Embryonic facial prominence (tissue), 1 donor: ENCODE measurements at regions not wholly inside any gene's neighbourhood (a gene's known extent, or its start where the extent isn't known, plus 50 kb on each side); places are given as distances from the start of the nearest gene placed in this dataset.
"Not testable (repeated sequence)": the region's sequence is repeated elsewhere in the genome, so short reads cannot be mapped to it uniquely, and the experiment has no call there.

Experiments used
- DNase-seq: peaks from one replicate; pipeline ENCODE4 v3.0.0-alpha.2; 2016; ENCODE audit errors: extremely low spot score

DNA sequence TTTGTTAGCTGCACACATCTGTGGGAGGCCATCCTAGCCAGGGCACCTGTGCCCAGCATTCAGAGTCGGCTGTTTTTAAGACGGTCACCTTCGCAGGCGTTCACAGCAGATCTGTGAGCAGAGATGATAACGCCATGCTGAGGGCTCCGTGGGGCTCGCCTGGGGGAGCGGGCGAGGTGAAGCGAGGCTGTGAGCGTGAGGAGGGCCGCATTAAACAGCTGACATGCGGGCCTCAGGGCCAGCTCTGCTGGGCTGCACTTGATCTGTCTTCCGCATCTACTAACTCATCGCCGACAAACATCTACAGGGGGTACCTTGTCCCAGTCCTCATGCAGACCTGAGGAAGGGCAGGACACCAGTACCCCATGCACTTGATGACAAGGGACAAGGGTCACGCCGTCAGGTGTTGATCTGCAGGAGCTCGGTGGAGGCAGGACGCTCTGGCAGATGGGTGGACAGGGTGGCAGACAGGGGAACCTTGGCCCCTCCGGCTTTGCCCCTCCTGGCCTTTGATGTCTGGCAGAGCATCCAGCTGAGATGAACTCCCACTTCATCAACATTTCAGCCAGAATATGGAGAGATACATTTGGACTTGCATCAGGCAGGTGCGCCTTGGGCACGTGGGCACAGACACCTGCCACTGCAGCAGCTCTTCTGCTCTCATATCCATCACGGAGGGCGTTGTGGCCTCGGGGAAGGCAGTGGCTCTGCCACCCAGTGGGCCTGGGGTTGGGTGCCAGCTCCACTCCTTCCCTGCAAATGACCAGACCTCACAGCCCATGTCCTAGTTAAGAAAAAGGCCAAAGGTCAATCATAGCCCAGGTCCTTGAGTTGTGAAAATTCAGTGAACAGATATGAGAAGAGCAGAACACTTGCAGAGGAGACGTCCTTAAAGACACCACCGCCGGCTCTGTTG is 822.9 kb downstream of the BRD1 start:
- no peak for DNase-seq

DNA sequence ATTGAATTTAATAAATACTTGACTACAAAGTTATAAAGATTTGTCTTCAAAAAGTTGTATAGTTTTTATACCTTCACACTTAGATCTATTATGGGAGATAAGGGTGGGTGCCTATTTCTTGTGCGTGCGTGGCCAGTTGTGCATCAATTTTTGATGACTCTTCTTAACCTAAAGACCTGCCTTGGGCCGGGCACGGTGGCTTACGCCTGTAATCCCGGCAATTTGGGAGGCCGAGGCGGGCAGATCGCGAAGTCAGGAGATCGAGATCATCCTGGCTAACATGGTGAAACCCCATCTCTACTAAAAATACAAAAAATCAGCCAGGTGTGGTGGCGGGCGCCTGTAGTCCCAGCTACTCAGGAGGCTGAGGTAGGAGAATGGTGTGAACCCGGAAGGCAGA is 830.1 kb downstream of the BRD1 start:
- not testable (repeated sequence) for DNase-seq

DNA sequence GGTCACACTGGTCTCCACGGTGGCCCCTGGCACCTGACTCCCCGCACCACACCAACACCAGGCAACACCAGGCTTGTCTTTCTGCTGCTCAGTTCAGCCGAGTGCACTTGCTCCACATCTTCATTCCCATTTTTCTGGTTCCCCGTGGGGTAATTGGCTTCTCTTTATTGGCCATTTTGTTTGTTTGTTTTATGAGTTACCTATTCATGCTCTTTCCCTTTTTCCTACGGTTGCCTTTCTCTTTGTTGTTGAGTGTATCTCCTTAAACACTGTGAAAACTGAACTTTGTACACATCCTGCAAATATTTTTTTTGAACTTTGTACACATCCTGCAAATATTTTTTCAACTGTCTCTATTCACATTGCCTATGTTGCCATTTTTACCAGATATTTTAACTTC is 834.0 kb downstream of the BRD1 start:
- DNase-seq = no peak

DNA sequence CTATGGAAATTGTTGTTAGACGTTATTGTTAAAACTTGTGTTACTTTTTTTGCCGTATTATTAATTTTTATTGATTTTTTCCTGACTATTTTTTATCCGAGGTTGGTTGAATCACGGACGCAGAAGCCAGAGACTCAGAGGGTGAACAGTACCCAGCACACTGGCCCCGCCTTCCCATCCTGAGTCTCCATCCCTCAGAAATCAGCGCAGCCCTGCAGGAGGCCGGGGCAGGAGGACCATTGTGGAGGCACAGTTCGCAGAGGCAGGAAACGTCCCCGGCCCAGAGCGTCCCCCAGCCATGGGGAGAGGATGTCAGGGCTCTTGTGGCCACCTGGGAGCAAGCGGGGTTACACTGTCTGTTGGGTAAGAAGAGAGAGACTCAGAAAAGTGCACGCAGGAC is 843.0 kb downstream of the BRD1 start:
- no peak for DNase-seq

DNA sequence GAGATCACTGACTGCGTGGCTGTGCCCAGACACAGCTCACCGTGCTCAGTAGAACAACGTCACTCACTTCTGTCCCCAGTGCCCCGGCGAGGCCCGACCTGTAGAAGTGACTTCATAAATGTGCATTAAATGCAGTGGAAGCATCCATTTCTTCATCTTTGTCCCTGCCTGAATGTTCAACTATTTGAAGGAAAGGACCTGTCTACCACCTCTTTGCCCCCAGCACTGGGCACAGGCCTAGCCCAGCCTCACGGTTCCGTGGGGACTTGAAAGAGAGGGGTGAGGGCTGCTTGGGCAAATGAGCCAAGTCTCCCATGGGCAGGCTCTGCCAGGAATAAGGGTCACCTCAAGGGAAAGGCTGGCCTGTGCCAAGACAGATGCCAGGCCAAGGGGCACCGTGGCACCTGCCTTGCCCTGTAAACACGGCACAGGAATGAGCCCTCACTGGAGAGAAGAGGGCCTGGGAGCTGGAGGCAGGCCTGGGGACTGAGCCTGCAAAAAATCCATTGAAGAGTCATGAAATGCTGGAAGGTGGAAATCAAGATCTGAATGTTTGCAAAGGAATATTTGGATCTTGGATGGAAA is 845.3 kb downstream of the BRD1 start:
- no peak for DNase-seq

DNA sequence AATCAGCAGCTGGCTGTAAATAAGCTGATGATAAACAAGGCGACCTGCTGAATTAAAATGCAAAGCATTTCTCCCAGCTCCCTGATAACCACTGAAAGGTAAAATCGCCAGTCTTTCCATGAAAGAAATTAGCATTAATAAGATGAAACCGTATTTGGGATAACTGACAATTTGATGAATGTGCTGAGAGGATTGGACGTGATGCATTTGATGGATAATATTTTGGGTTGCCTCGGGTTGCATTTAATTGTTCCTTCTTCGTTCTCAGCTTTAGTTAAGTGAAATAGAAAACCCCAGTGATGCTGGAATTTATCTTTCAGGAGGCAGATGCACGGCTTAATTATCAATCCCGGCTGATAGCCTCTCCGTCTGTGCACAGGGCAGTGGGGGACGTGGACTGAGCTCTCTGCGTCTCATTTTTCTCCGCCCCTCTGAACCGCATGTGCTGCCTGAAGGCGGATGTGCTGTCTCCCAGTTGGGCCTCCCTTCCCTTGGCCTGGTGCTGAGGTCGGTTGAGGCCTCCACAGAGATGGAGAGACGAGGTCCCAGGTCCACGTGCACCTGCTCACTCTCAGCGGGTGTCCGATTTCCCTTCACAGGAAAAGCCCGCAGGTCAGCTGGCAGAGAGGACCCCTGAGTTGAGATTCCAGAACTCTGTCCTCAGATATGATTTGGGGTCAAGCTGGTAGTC is 846.2 kb downstream of the BRD1 start:
- DNase-seq = no peak

DNA sequence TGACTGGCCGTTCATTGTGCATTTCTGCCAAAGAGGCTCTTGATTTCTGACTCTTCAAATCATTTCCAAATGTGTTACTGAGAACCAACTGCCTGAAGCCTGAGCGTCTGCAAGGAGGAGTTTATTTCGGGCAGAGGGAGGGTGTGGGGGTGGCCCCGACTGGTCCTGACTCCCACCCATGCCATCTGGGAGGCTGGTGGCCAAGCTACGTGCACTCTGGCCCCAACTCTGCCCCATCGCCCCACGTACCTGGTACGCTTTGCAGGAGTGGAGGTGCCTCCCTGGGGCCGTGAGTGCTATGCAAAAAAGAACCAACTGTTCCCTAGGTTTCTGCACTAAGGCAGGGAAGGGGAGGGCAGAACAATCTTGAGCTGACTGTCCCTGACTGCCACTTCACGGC is 846.8 kb downstream of the BRD1 start:
- DNase-seq = no peak

DNA sequence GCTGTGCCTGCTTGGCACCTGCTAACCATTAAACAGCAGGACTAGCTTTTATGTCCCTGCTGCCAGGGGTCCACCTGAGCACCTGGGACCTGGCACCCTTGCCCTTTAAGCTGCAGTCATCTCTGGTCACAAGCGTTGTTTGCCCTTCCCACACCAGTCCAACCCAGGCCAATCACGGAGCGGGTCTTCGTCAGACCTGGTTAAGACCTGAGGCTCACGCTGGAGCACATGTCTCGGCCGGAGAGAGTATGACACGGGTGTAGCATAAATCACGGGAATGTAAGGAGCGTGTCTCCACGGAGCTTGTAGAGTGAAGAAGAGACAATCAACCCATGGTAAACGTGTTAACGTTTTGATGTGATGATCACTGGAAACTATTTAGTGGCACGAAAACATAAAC is 847.3 kb downstream of the BRD1 start:
- DNase-seq = no peak

DNA sequence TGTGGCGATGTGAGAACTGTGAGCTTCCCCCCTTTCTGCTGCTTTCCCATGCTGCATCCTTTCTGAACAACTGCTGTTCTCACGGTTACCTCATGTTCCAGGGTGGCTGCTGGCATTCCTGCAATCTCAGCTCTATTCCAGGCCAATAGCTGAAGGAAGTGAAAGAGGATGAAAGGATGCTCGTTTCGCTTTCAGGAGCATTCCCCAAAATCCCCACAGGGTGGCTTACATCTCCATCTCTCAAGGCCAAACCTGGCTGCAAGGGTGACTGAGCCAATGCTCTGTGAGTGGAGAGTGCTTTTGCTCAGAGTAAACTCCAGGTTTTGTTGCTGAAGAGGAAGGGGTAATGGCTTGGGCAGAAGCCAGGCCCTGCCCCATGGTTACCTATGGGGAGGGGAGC is 848.2 kb downstream of the BRD1 start:
- DNase-seq = no peak

DNA sequence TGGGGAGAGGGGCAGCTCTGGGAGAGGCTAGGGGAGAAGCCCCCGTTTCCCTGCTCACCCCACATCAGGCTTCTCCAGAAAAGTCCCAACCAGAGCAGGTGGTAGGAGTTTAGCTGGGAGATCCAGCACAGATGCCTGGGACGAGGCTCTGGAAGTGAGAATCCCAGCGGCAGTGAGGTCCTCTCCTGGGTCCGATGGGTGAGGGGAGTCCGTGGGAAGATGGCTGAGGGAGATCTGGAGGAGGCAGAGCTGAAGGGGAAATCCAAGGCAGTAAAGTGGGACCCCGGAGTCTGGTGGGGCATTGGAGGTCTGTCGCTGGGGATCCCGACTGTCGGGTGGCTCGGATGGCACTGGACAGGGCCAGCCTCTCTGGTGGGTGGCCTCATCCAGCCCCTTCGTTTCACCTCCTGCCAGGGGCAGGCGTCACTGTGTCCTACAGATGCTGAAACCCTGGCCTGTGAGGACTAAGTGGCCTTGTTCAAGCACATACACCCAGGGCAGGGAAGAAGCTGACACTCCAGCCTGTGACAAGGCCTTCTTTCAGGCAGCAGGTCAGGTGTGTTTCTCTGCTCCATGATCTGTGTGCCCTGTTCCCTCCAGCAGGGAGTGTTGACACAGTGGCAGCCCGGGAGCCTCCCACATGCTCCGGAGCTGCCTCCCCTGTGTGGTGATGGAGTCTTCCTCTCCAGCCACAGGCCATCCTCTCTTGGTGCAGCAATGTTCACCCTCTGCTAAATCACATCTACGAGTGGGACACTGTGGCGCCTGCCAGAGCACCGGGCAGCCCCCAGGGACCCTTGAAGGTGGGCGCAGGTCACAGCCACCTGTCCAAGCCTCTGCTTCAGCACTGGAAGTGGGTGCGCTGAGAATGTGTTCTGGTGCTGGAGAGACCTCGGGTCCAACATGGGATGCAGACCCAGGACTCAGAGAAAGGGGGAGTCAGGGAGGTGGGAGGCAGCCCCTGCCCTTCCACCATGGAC is 850.8 kb downstream of the BRD1 start:
- DNase-seq = no peak

DNA sequence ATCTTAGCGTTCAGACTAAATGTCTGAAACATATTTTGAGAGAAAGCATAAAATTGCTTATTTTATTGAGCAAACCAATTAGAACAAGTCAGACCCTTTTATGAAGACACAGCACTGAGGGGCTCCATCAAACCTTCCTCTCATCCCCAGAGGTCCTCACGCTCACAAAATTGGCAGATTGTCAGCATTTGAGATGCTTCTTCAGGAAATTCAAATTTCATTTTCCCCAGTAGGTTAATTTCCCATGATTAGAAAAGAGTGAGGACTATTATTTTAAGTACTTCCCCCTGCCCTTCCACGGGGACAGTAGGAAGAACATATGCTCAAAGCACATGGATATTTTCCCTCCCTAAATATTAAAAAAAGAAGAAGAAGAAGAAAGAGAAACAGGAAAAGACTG is 851.8 kb downstream of the BRD1 start:
- no peak for DNase-seq

DNA sequence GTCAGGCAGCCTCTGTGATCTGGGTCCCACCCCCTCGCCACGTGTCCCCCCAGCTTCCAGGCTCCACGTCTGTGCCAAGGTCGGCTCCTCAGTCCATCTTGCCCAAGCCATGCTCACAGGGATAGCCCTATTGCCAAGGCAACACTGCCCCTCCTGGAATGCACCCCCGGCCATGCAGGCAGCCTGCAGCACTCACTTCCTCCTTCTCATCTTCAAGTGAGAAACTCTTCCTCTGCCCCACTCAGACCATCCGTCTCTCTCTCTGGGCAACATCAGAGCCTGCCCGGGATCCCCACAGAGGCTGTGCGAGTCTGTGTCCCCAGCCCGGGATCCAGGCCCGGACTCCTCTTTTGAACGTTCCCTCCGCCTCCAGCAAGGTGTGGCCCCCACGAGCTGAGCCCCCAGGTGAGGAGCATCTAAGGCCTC is 852.3 kb downstream of the BRD1 start:
- no peak for DNase-seq

DNA sequence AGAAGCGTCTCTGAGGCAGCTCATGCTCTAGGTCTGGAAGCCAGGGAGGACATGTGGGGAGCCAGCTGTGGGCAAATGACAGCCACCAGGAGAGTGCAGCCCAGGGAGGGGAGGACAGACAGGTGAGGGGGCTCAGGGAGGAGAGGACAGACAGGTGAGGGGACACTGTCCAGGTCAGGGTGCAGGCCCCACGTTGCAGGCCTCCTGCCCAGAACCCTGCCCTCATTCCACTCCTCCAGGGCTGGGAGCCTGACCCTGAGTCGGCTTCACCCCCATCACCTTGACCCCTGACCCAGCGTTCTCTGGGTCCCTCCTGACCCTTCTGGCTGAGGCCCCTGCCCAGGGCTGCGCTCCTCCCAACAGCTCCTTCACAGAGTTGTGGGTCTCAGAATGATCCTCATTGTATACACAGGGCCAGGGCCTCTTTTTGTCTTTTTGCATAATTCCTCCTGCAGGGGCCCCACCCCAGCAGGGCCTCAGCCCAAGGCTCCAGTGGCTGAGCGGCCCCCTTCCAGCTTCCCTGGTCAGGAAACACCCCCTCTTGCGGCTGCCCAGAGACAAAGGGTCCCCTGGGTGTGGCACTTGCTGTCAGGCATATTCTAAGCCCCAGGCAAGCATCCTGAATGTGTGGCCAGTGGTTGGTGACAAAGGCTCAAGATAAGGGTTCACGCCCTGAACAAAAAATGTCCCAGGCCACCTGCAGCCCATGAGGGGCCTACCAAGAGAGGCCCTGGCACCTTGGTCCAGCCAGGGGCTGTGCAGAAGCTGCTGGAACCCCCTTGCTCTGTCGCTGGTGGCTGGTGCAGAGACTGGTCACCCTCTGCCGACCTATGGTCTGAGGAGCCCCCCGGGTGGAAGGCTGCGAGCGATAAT is 853.0 kb downstream of the BRD1 start:
- no peak for DNase-seq

DNA sequence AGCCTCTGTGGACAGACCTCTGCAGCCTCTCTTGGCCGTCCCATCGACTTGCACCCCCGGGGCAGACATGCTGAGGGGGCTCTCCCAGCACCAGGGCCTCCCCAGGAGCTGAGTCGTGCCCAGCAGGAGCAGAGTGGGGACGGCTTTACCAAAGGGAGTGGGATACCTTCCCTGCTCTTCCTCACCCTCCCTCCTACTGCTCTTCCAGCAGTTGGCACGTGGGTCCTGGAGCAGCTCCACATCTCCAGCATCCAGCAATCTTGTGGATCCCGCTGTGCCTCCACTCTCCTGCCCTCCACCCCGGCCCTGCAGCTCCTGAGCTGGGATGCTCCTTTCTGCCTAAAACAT is 854.0 kb downstream of the BRD1 start:
- no peak for DNase-seq

DNA sequence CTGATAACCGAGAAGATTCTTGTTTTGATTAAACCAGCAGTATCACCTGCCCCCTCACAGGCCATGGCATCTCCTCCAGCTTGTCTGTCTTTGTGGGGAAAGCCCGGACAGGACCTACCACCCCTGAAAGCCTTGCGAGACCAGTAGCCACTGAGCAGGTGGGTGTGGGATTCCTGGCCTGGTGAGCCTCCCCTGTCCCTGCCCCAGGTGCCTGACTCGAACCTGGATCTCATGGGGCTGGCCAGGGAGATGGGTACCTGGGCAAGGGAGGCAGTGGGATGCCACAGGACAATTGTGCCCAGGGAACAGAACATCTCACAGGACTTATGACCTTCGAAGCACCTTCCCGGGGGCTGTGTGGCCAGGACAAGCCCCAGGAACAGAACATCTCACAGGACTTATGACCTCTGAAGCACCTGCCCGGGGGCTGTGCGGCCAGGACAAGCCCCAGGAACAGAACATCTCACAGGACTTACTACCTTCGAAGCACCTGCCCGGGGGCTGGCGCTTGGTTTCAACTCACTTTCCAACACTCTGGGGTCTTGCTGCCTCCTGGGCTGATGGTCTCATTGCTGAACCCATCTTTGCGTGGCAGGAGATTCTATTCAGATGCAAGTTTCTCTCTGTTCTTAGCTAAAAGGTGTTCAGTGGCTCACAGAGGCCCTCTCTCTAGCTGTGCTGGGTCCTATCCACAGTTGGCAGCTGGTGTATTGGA is 854.5 kb downstream of the BRD1 start:
- no peak for DNase-seq

DNA sequence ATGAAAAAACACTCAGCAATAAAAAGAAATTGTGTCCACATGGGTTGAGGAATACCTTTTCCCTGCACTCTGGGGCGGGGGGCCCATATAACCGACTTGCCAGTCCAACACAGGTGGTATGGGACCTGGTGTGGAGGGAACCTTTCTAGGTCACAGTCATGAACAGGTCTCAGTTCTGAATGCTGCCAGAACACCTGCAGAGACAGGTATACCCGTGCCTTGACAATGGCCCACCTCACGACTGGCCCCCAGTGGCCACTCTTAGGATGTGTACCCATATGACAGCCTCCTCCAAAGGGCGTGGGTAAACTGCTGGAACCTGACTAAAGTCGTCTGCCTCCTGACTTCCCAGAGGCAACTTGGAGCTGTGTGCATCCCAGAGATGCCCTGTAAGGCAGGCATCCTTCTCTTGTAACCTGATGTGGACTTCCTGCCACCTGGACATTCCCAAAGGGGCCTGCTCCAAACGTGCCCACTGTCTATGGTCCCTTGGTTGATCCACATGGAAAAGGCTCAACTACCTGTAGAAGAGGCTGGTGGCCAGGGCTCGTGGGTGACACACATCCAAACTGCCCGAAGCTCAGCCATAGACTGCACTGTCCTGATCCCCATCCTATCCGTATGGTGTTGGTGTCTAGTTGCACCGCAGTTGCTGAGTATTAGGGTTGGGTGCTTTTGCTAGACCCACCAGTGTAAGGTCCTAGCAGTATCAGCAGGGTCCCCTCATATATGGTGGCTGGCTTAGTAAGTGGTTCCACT is 859.3 kb downstream of the BRD1 start:
- DNase-seq = no peak

DNA sequence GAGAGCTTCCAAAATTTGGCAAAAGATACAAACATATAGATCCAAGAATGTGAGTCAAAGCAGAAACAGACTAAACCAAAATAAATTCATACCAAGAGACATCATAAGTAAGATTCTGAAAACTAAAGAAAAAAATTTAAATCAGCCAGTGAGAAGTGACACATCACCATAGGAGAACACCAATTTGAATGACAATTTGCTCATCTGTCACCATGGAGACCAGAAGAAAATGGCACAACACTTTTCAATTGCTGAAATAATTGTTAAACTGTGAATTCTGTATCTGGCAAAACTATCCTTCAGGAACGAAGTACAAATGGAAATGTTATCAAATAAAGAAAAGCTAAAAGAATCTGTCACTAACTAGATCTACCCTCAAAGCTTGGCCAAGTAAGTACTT is 864.3 kb downstream of the BRD1 start:
- DNase-seq = no peak

DNA sequence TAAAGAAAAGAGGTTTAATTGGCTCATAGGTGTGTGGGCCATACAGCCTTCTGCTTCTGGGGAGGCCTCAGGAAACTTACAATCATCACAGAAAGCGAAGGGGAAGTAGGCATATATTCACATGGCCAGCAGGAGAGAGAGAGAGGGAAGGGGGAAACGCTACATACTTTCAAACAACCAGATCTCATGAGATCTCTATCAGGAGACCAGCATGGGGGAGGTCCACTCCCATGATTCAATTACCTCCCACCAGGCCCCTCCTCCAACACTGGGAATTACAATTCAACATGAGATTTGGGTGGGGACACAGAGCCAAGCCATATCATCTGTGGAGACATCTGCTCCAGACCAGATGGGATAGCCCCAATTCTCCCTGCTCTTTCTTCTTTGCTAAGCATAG is 866.0 kb downstream of the BRD1 start:
- no peak for DNase-seq

DNA sequence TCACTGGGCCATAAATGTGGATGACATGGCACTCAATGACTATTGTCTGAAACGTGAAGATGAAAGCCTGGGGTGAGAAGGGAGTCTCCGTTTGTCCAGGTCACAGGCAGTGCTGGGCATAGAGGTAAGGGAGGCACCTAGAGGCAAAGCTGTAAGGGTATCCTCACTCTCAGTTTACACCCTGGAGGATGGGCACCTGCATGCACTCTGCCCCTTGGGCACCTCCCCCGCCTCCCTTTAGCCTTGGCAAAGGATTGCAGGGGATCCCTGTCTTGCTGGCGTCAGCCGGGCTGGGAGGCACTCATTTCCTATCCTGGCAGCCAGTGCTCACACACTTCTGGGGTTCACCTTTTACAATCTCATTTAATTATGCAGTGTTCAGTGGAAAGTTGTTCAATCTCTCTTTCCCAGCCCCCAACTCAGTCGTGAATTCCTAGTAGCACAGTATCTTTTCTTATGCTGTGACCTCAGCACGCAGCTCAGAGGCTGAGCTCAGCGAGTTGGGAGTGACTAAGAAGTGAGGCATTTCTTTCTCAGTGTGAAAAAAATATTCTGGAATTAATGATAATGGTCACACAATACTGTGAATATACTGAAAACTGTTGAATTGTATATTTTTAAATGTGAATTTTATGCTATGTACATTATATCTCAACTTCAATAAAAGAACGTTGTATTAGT is 866.6 kb downstream of the BRD1 start:
- DNase-seq = no peak
